Ammon's horn (tissue), 1 donor: ENCODE measurements at regions not wholly inside any gene's neighbourhood (a gene's known extent, or its start where the extent isn't known, plus 50 kb on each side); places are given as distances from the start of the nearest gene placed in this dataset.
"Not testable (repeated sequence)": the region's sequence is repeated elsewhere in the genome, so short reads cannot be mapped to it uniquely, and the experiment has no call there.

Experiments
- DNase-seq: peaks from one replicate; pipeline ENCODE4 v3.0.0-alpha.2; 2016; ENCODE audit warnings: low spot score

GRCh38 chr21:36247316-36248010 is 72.5 kb upstream of the MORC3 start:
- DNase-seq, result no peak

- DNase-seq, result no peak
These were observed 70.2 kb upstream of the MORC3 start for GRCh38 chr21:36249576-36250422.

- no peak for DNase-seq
These were observed 69.4 kb upstream of the MORC3 start for GRCh38 chr21:36250423-36251075.

GRCh38 chr21:36254106-36254941 is 65.7 kb upstream of the MORC3 start:
- no peak for DNase-seq

GRCh38 chr21:36255663-36256062 is 64.3 kb upstream of the MORC3 start:
- no peak for DNase-seq

GRCh38 chr21:36257657-36258056 is 62.3 kb upstream of the MORC3 start:
- DNase-seq, result no peak

- peak; percentile 56 for DNase-seq
These were observed 59.8 kb upstream of the MORC3 start for GRCh38 chr21:36260030-36260787.

GRCh38 chr21:36260802-36261201 is 59.2 kb upstream of the MORC3 start:
- no peak for DNase-seq

GRCh38 chr21:36261459-36261858 is 58.5 kb upstream of the MORC3 start:
- DNase-seq, result no peak

- DNase-seq, result no peak
These were observed 56.2 kb upstream of the MORC3 start for GRCh38 chr21:36263797-36264196.

- DNase-seq, result no peak
These were observed 54.6 kb upstream of the MORC3 start for GRCh38 chr21:36265431-36265830.

- DNase-seq, result not testable (repeated sequence)
These were observed 52.2 kb upstream of the MORC3 start for GRCh38 chr21:36267828-36268227.

GRCh38 chr21:36268264-36268663 is 51.7 kb upstream of the MORC3 start:
- not testable (repeated sequence) for DNase-seq
